Stimulated activated CD4-positive, alpha-beta T cell treated with anti-CD3 and anti-CD28 coated beads, Interleukin-4, amount 100 ng/mL, for 48 hours (primary cell): ENCODE measurements at regions not wholly inside any gene's neighbourhood (a gene's known extent, or its start where the extent isn't known, plus 50 kb on each side); places are given as distances from the start of the nearest gene placed in this dataset.

Experiments used
- DNase-seq, 2 donors: peaks; one replicate each; pipeline ENCODE4 v3.0.0-alpha.2; 2020; ENCODE audit warnings: low read depth in 2 of 2

- DNase-seq: no peak
Observed at GRCh38 chr7:85781606-85782005, 594.8 kb upstream of the SEMA3D start.

GRCh38 chr7:85776691-85777345 is 590.0 kb upstream of the SEMA3D start:
- DNase-seq: no peak

- DNase-seq: no peak
Observed at GRCh38 chr7:85775431-85775830, 588.6 kb upstream of the SEMA3D start.

- DNase-seq: no peak
Observed at GRCh38 chr7:85774986-85775385, 588.1 kb upstream of the SEMA3D start.

- no peak for DNase-seq
Observed at GRCh38 chr7:85773116-85773728, 586.4 kb upstream of the SEMA3D start.

- no peak for DNase-seq
Observed at GRCh38 chr7:85771516-85771915, 584.7 kb upstream of the SEMA3D start.

GRCh38 chr7:85770332-85770731 is 583.5 kb upstream of the SEMA3D start:
- no peak for DNase-seq

- no peak for DNase-seq
Observed at GRCh38 chr7:85765698-85766298, 578.9 kb upstream of the SEMA3D start.

GRCh38 chr7:85764034-85764433 is 577.2 kb upstream of the SEMA3D start:
- DNase-seq: no peak

GRCh38 chr7:85757348-85757747 is 570.5 kb upstream of the SEMA3D start:
- no peak for DNase-seq

GRCh38 chr7:85750454-85750949 is 563.6 kb upstream of the SEMA3D start:
- peak; percentile 1 to 15 for DNase-seq

- no peak for DNase-seq
Observed at GRCh38 chr7:85749696-85750453, 563.0 kb upstream of the SEMA3D start.

- DNase-seq: no peak
Observed at GRCh38 chr7:85748861-85749260, 562.0 kb upstream of the SEMA3D start.

GRCh38 chr7:85737426-85737825 is 550.6 kb upstream of the SEMA3D start:
- no peak for DNase-seq

- no peak for DNase-seq
Observed at GRCh38 chr7:85736085-85736484, 549.2 kb upstream of the SEMA3D start.

- DNase-seq: no peak
Observed at GRCh38 chr7:85734823-85735222, 548.0 kb upstream of the SEMA3D start.

- DNase-seq: no peak
Observed at GRCh38 chr7:85733169-85733915, 546.5 kb upstream of the SEMA3D start.

- DNase-seq: no peak
Observed at GRCh38 chr7:85730012-85730411, 543.2 kb upstream of the SEMA3D start.

- no peak for DNase-seq
Observed at GRCh38 chr7:85725026-85725425, 538.2 kb upstream of the SEMA3D start.

GRCh38 chr7:85719981-85720953 is 533.4 kb upstream of the SEMA3D start:
- no peak for DNase-seq

- no peak for DNase-seq
Observed at GRCh38 chr7:85716353-85716752, 529.5 kb upstream of the SEMA3D start.
